DOHH2 (cell line): ENCODE measurements at regions not wholly inside any gene's neighbourhood (a gene's known extent, or its start where the extent isn't known, plus 50 kb on each side); places are given as distances from the start of the nearest gene placed in this dataset.
"Not testable (repeated sequence)": the region's sequence is repeated elsewhere in the genome, so short reads cannot be mapped to it uniquely, and the experiment has no call there.

Experiments
- H3F3A ChIP-seq: fragments of 200-600 bp; sonication (generic), shearing (Covaris generic); 2 replicates; pipeline ENCODE4 v1.6.0; 2016; ENCODE audit warnings: antibody characterized with exemption, mild to moderate bottlenecking; ENCODE audit not compliant: control insufficient read depth, insufficient read depth
- H3K27ac ChIP-seq: fragments of 200-600 bp; sonication (generic); 2 replicates; pipeline ENCODE4 v1.5.1; 2014; ENCODE audit warnings: low read depth, mild to moderate bottlenecking, low read length, moderate library complexity
- H3K27me3 ChIP-seq: fragments of 200-600 bp; sonication (generic); 2 replicates; pipeline ENCODE4 v1.6.1; 2014; ENCODE audit warnings: mild to moderate bottlenecking, low read length, mixed read lengths; ENCODE audit not compliant: control insufficient read depth
- H3K36me3 ChIP-seq: fragments of 200-600 bp; sonication (generic); 2 replicates; pipeline ENCODE4 v1.6.1; 2014; ENCODE audit warnings: mild to moderate bottlenecking, low read length, moderate library complexity, mixed read lengths; ENCODE audit not compliant: control insufficient read depth
- H3K4me1 ChIP-seq: fragments of 200-600 bp; sonication (generic); 2 replicates; pipeline ENCODE4 v1.6.1; 2014; ENCODE audit warnings: mild to moderate bottlenecking, low read length, mixed read lengths; ENCODE audit not compliant: control insufficient read depth
- H3K4me2 ChIP-seq: fragments of 200-600 bp; sonication (generic); 2 replicates; pipeline ENCODE4 v1.6.0; 2014; ENCODE audit warnings: mild to moderate bottlenecking, low read length, moderate library complexity
- H3K4me3 ChIP-seq: fragments of 200-600 bp; sonication (generic); 2 replicates; pipeline ENCODE4 v1.5.1; 2014; ENCODE audit warnings: mild to moderate bottlenecking, low read length, mixed read lengths
- H3K79me2 ChIP-seq: fragments of 200-600 bp; sonication (generic); 2 replicates; pipeline ENCODE4 v1.6.1; 2014; ENCODE audit warnings: mild to moderate bottlenecking, low read length, mixed read lengths; ENCODE audit not compliant: control insufficient read depth
- H3K9me2 ChIP-seq: fragments of 200-600 bp; sonication (generic); replicated peaks from 2 replicates; pipeline ENCODE4 v1.6.1; 2014; ENCODE audit warnings: mild to moderate bottlenecking, low read length, mixed read lengths; ENCODE audit not compliant: control insufficient read depth
- H3K9me3 ChIP-seq: fragments of 200-600 bp; sonication (generic); 2 replicates; pipeline ENCODE4 v1.6.1; 2014; ENCODE audit warnings: antibody characterized with exemption, low read length, mixed read lengths; ENCODE audit not compliant: control insufficient read depth, insufficient read depth
- H4K20me1 ChIP-seq: fragments of 200-600 bp; sonication (generic); 2 replicates; pipeline ENCODE4 v1.6.0; 2014; ENCODE audit warnings: low read depth, mild to moderate bottlenecking, antibody characterized with exemption, low read length, moderate library complexity; ENCODE audit not compliant: control insufficient read depth, insufficient read depth
- EZH2phosphoT487 ChIP-seq: fragments of 200-600 bp; sonication (generic); IDR thresholded peaks from 2 replicates; pipeline ENCODE4 v1.6.1; 2017; ENCODE audit warnings: borderline replicate concordance, mild to moderate bottlenecking, antibody characterized with exemption, low read length, moderate library complexity, mixed read lengths
- TF ChIP-seq, protein P1 (sequence below): fragments of 200-600 bp; sonication (generic); IDR thresholded peaks from one replicate; pipeline ENCODE4 v1.5.1; 2014; ENCODE audit warnings: antibody characterized with exemption, mild to moderate bottlenecking, low read depth, low read length; ENCODE audit not compliant: poor library complexity, severe bottlenecking

DNA sequence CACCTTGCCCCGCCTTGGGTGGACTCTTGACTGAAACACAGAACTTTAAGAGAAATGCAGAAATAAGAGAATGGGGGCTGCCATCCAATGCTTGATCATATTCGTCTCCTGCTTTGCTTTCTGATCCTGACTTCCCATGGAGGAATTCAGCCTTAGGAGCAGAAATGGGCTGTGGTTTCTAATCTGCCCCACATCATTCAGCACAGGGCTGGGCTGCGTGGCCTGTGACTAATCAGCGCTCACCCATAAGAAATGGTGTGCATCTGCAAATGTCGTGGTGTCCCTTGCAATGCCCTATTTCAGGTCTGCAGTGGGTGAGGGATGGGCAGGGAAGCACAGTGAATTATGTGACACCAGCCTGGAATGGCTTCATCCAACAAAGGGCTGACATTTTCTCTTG, 60.7 kb upstream of the URI1 start:
- Histone ChIP-seq H3K9me3 (no peaks in the 10 kb centered on the region), H3K27me3 (no peaks in the 10 kb centered on the region), H3K36me3 (no peaks in the 10 kb centered on the region), H4K20me1 (no peaks in the 10 kb centered on the region), H3K79me2 (no peaks in the 10 kb centered on the region), H3K4me3 (no peak overlapping the region), H3K9me2 (no peaks in the 10 kb centered on the region), H3F3A (no peaks in the 10 kb centered on the region), H3K4me1 (no peaks in the 10 kb centered on the region), H3K27ac (no peak overlapping the region), H3K4me2 (no peak overlapping the region)
- no peak for TF ChIP-seq EZH2phosphoT487
- TF ChIP-seq, protein P1, sequence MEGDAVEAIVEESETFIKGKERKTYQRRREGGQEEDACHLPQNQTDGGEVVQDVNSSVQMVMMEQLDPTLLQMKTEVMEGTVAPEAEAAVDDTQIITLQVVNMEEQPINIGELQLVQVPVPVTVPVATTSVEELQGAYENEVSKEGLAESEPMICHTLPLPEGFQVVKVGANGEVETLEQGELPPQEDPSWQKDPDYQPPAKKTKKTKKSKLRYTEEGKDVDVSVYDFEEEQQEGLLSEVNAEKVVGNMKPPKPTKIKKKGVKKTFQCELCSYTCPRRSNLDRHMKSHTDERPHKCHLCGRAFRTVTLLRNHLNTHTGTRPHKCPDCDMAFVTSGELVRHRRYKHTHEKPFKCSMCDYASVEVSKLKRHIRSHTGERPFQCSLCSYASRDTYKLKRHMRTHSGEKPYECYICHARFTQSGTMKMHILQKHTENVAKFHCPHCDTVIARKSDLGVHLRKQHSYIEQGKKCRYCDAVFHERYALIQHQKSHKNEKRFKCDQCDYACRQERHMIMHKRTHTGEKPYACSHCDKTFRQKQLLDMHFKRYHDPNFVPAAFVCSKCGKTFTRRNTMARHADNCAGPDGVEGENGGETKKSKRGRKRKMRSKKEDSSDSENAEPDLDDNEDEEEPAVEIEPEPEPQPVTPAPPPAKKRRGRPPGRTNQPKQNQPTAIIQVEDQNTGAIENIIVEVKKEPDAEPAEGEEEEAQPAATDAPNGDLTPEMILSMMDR = no peak

DNA sequence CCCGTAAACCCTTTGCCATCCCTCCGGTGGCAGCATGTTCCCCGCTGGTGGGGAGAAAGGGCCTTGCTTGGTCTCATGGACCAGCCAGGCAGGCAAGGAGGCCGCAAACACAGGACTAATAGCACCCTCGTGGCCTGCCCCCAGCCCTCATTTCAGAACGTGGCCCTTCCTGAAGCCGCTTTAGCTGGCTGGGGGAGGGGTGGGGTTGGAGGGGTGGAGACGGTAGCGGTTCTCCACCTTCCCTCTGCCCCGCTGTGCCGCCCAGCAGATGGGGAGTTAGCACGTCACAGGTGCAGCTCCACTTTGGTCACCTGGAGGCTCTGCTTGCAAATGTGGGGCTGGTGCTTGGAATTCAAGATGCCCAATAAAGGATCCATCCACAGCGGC, 59.3 kb upstream of the URI1 start:
- Histone ChIP-seq H4K20me1 (no peaks in the 10 kb centered on the region), H3K27ac (no peak overlapping the region), H3K9me2 (no peaks in the 10 kb centered on the region), H3K4me2 (no peak overlapping the region), H3K4me1 (no peaks in the 10 kb centered on the region), H3K79me2 (no peaks in the 10 kb centered on the region), H3K36me3 (no peaks in the 10 kb centered on the region), H3F3A (no peaks in the 10 kb centered on the region), H3K27me3 (no peaks in the 10 kb centered on the region), H3K4me3 (no peak overlapping the region), H3K9me3 (no peaks in the 10 kb centered on the region)
- TF ChIP-seq EZH2phosphoT487 = no peak
- TF ChIP-seq, protein P1 = no peak

DNA sequence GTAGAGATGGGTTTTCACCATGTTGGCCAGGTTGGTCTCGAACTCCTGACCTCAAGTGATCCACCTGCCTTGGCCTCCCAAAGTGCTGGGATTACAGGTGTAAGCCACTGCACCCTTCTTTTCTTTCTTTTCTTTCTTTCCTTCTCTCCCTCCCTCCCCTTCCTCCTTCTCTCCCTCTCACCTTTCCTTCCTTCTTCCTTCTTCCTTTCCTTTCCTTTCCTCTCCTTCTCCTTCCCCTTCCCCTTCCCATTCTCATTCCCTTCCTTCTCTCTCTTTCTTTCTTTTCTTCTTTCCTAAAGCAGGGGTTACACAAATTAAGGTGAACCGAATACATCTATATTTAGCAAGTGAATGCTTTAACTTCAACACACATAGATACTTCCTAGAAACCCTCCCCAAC, 58.0 kb upstream of the URI1 start:
- Histone ChIP-seq H3K9me3 (no peaks in the 10 kb centered on the region), H3K4me1 (no peaks in the 10 kb centered on the region), H3K27me3 (no peaks in the 10 kb centered on the region), H3K4me3 (no peak overlapping the region), H4K20me1 (no peaks in the 10 kb centered on the region), H3K36me3 (no peaks in the 10 kb centered on the region), H3K79me2 (no peaks in the 10 kb centered on the region), H3K4me2 (no peak overlapping the region), H3F3A (no peaks in the 10 kb centered on the region), H3K27ac (no peak overlapping the region), H3K9me2 (no peaks in the 10 kb centered on the region)
- TF ChIP-seq, protein P1 = no peak
- TF ChIP-seq EZH2phosphoT487 = no peak

DNA sequence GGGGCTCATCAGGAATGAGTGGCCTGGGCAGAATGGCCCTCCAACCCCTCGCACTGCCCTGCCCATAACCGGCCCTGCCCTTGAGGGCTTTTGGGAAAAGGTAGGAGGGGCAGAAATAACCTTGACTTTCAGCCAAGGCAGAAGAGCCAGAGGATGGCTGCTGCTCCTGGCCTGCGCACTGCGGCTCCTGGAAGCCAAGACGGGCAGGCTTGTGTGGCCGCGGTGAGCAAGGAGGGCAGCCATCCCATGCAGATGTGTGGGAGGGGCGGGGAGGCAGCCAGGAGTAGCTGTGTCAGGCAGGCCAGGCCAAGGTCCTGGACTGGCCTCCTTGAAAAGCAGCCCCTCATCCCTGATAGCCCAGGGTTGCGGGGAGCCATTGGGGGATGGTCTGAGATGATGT, 57.6 kb upstream of the URI1 start:
- Histone ChIP-seq H3K79me2 (no peaks in the 10 kb centered on the region), H3K27me3 (no peaks in the 10 kb centered on the region), H3F3A (no peaks in the 10 kb centered on the region), H3K9me3 (no peaks in the 10 kb centered on the region), H3K27ac (no peak overlapping the region), H3K4me2 (no peak overlapping the region), H3K36me3 (no peaks in the 10 kb centered on the region), H3K4me3 (no peak overlapping the region), H3K4me1 (no peaks in the 10 kb centered on the region), H3K9me2 (no peaks in the 10 kb centered on the region), H4K20me1 (no peaks in the 10 kb centered on the region)
- TF ChIP-seq, protein P1 = no peak
- no peak for TF ChIP-seq EZH2phosphoT487

DNA sequence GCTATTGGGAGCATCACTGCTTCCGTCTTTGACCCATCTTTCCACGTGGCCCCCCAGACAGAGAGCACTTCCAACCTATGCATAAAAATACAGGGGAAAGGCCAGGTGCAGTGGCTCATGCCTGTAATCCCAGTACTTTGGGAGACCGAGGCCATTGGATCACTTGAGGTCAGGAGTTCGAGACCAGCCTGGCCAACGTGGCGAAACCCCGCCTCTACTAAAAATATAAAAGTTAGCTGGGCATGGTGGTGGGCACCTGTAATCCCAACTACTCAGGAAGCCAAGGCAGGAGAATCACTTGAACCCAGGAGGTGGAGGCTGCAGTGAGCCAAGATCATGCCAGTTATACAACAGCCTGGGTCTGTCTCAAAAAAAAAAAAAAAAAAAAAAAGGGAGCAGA, 55.9 kb upstream of the URI1 start:
- not testable (repeated sequence) for H3K27me3 ChIP-seq, H3K9me2 ChIP-seq, H4K20me1 ChIP-seq, H3K4me2 ChIP-seq, H3F3A ChIP-seq, H3K79me2 ChIP-seq, H3K9me3 ChIP-seq, H3K4me1 ChIP-seq, H3K36me3 ChIP-seq, H3K4me3 ChIP-seq, H3K27ac ChIP-seq
